ENCODE measurements at regions not wholly inside any gene's neighbourhood (a gene's known extent, or its start where the extent isn't known, plus 50 kb on each side); places are given as distances from the start of the nearest gene placed in this dataset.
"Not testable (repeated sequence)": the region's sequence is repeated elsewhere in the genome, so short reads cannot be mapped to it uniquely, and the experiment has no call there.

DNA sequence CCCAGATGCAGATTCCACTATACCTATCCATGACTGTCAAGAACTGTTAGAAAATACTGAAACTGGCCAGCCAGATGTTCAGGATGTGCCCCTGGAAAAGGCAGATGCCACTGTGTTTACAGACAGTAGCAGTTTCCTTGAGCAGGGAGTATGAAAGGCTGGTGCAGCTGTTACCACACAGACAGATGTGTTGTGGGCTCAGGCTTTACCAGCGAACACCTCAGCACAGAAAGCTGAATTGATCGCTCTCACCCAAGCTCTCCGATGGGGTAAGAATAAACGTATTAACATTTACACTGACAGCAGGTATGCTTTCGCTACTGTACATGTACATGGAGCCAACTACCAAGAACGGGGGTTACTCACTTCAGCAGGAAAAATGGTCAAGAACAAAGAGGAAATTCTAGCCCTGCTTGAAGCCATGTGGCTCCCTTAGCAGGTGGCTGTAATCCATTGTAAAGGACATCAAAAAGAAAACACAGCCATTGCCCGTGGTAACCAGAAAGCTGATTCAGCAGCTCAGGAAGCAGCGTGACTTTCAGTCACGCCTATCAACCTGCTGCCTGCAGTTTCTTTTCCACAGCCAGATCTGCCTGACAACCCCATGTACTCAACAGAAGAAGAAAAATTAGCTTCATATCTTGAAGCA, 459.7 kb upstream of the HTR1E start:
- DNase-seq = no peak

GRCh38 chr6:86476311-86476710, 461.0 kb upstream of the HTR1E start:
- no peak for DNase-seq

DNA sequence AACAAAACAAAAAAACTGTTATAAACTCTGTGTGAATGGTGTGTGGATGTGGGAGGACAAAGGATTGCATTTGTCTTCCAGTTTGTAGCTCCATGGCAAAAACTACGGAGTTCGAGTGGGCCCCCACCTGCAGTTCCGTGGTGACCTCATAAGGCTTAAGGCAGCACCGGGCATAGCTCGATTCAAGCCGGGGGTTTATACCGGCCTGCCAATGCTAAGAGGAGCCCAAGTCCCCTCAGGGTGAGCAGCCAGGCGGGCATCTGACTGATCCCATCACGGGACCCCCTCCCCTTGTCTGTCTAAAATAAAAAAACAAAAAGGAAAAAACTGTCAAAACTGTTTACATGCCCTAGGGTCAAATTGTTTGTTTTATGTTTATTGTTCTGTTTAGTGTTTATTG, 463.2 kb upstream of the HTR1E start:
- DNase-seq = no peak

- no peak for DNase-seq
Observed at GRCh38 chr6:86471791-86472190, 465.5 kb upstream of the HTR1E start.

DNA sequence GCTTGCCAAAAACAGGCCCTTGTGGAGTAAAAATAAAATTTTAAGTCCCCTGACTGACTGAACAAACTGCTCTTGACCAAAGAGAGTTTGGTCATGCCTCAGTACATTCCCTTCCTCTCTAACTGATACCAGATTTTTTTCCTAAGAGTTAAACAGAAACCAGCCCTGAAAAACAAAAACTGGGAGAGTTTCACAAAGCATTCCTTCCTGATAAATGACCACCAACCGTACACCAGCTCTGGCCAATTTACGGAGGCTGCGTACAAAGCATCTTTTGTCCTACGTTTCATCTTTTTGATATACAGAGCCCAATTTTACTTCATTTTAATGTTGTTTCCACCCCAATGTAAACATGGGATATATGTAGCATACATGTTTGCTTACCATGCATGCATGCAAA, 477.4 kb upstream of the HTR1E start:
- no peak for DNase-seq

DNA sequence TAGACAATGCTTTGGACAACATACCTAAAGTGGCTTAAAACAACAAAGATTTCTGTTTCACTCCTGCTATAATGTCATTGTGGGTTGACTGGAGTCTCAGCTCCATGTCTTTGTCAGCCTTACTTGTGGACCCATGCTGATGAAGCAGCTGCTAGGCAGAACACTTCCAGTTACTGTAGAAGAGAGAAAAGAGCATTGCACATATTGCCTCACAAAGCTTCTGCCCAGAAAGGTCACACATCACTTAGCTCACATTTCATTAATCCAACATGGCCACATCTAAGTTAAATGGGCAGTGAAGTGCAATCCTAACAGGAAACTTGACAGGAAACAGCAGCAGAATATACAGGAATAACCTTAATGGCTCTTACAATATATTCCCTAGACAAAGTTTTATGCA, 480.5 kb upstream of the HTR1E start:
- no peak for DNase-seq

GRCh38 chr6:86453232-86453631, 484.1 kb upstream of the HTR1E start:
- DNase-seq = no peak

DNA sequence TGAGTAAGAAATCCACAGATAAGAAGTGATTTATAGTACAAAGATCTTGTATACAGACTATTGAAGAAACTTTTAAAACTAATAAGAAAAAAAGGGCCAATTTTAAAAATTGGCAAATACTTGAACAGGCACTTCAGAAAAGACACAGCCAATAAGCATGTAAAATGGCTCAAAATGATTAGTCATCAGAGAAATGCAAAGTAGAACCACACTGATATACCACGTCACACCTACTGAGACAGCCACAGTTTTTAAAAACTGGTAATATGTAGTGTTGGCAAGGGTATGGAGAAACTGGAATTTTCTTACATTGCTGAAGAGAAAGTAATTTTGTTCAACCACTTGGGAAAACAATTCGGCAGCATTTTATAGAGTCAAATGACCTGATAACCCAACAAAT, 488.9 kb upstream of the HTR1E start:
- DNase-seq = no peak

- DNase-seq = no peak
Observed at GRCh38 chr6:86440608-86441007, 496.7 kb upstream of the HTR1E start.

- no peak for DNase-seq
Observed at GRCh38 chr6:86423571-86423970, 513.8 kb upstream of the HTR1E start.

- DNase-seq = no peak
Observed at GRCh38 chr6:86412057-86412456, 525.3 kb upstream of the HTR1E start.

- DNase-seq = peak in 8 of 58 donors; percentile 2 to 42 (median 8)
Observed at GRCh38 chr6:86407128-86407527, 530.2 kb upstream of the HTR1E start.

DNA sequence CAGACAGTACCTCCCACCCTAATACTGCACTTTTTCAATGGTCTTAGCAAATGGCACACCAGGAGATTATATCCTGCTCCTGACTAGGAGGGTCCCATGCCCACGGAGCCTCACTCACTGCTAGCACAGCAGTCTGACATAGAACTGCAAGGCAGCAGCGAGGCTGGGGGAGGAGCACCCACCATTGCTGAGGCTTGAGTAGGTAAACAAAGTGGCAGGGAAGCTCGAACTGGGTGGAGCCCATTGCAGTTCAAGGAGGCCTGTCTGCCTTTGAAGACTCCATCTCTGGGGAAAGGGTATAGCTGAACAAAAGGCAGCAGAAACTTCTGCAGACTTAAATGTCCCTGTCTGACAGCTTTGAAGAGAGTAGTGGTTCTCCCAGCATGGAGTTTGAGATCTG, 544.5 kb upstream of the HTR1E start:
- not testable (repeated sequence) for DNase-seq

- DNase-seq = peak in 1 of 58 donors; percentile 18
Observed at GRCh38 chr6:86380571-86381125, 556.7 kb upstream of the HTR1E start.

GRCh38 chr6:86357877-86358276, 579.5 kb upstream of the HTR1E start:
- DNase-seq = no peak

GRCh38 chr6:86355271-86355670, 582.1 kb upstream of the HTR1E start:
- no peak for DNase-seq

- DNase-seq = no peak
Observed at GRCh38 chr6:86331919-86332318, 605.4 kb upstream of the HTR1E start.

GRCh38 chr6:86331265-86331840, 606.0 kb upstream of the HTR1E start:
- DNase-seq = no peak

- DNase-seq = no peak
Observed at GRCh38 chr6:86306210-86306609, 631.1 kb upstream of the HTR1E start.

GRCh38 chr6:86285876-86286275, 643.2 kb upstream of the SYNCRIP start:
- no peak for DNase-seq

DNA sequence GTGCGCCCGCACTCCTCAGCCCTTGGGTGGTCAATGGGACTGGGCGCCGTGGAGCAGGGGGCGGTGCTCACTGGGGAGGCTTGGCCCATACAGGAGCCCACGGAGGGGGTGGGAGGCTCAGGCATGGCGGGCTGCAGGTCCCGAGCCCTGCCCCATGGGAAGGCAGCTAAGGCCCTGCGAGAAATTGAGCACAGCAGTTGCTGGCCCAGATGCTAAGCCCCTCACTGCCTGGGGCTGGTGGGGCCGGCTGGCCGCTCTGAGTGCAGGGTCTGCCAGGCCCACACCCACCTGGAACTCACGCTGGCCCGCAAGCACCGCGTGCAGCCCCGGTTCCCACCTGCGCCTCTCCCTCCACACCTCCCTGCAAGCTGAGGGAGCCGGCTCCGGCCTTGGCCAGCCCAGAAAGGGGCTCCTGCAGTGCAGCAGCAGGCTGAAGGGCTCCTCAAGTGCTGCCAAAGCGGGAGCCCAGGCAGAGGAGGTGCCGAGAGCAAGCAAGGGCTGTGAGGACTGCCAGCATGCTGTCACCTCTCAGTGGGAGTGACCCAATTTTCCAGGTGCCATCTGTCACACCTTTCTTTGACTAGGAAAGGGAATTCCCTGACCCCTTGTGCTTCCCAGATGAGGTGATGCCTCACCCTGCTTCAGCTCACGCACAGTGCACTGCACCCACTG, 642.3 kb upstream of the SYNCRIP start:
- DNase-seq = not testable (repeated sequence)

GRCh38 chr6:86283596-86283995, 640.9 kb upstream of the SYNCRIP start:
- DNase-seq = not testable (repeated sequence)

DNA sequence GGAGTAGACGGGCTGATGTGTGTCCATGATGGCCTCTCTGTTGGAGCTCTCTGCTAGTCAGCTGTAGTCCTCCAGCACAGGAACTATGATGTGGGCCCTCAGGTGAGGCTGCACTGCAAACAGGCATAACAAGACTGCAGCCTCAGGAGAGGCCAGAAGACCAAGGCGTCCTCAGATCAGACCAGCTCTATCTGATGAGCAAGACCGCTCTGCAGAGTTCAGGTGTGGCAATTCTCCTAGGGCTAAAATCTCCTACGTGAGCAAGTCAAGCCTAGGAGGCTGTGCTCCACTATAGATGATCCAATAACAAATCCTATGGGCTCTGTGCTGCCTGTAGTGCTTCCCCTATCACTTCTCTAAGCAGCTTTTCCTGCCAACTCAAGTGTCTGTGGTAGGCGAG, 633.4 kb upstream of the SYNCRIP start:
- DNase-seq = no peak

Measured in anterior cingulate cortex (tissue), 58 donors.